GM21381 (cell line): ENCODE measurements at regions not wholly inside any gene's neighbourhood (a gene's known extent, or its start where the extent isn't known, plus 50 kb on each side); places are given as distances from the start of the nearest gene placed in this dataset.
A peak's percentile ranks its signal among the peaks of the same experiment; 100 is the strongest.
"Not testable (repeated sequence)": the region's sequence is repeated elsewhere in the genome, so short reads cannot be mapped to it uniquely, and the experiment has no call there.

ENCODE experiments used
- ATAC-seq: cut with Tn5 transposase; IDR thresholded peaks from one replicate; pipeline ENCODE4 v1.9.1; 2021; ENCODE audit warnings: mild to moderate bottlenecking, moderate library complexity; ENCODE audit not compliant: unreplicated experiment

DNA sequence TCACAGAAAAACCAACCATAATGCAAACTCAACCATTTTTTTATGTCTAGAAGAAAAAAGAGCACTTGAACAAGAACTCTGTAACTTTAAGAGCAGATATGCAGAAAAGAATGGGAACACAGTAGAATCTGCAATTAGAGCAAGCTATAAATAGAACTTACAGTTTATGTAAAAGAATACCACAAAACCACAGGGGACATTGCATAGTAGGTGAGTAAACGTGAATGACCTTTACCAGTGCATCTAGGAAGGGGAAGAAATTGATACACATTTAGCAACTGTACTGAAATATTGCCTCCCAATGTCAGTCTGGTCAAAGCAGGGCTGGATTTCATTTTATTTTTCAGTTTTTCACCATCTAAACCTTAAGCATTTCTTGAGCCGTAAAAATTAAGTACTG lies 242.2 kb upstream of the EDNRB start:
- ATAC-seq = peak; percentile 67

- no peak for ATAC-seq
Observed at GRCh38 chr13:78152415-78152814, 233.8 kb upstream of the EDNRB start.

DNA sequence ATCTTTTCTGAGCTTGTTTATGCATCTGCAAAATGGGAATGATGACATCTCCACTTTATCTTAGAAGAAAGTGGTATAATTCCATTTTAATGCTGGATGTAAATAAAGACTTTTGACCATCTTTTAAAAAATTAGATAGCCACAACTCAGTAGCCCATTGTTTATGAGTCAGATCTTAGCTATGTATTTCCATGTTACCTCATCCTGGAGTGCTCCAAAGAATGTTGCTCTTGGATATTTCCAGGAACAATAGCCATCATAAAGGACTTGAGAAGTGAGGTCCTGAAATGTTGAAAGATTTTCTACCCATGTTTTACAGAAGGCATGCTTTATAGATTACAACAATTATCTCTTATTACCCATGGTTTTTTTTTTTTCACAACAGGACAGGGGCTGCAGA lies 229.3 kb upstream of the EDNRB start:
- ATAC-seq = no peak

DNA sequence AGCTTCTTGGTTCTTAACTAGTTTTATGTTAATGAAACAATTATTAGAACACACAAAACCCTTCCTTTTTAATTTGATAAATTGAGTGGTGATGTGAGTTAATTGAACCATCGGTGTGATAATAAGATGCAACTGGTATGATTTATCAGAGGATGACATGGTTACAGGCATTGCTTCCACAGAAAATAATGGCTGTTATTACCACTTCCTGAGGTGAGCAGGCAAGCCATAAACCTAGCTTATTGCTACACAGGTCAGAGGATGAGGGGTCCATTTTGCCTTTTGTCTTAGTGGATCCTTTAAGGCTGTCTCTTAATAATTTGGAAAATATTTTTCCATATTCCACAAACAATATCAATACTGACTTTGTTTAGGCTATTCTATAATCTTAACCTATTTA lies 226.6 kb upstream of the EDNRB start:
- ATAC-seq = no peak

GRCh38 chr13:78139765-78140164 lies 221.1 kb upstream of the EDNRB start:
- ATAC-seq = no peak

GRCh38 chr13:78138756-78139155 lies 220.1 kb upstream of the EDNRB start:
- no peak for ATAC-seq

DNA sequence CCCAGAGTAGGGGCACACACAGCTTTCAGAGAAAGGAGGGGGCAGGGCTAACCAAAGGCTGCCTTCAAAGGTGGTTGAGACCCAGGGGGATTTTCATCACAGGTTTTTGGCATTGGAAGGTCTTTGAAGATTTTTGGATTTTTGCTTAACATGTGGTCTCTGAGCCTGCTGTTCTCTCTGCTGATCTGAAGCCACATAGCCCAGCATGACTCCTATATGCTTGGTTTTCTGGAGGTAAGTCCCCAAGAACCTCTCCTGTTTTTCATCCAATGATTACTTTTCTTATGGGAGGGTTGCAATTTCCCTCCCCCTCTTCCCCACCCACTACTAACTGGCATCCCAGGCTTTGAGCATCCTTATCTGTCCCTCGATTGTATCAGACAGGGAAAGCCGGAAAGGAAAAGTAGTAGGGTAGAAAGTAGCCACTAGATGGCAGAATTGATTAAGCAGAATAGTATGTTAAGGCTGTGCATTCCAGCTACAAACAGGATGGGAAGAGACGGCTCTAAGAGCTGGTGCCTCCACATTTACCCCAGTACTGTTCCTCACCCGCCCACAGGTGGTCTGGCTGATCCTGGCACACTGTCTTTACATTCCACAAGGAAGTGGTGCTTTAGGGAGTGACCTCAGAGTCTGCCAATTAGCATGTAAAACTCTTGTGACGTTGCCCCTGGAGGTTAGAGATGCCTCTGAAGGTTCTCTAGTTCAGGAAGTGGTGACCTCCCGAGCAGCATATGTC lies 218.9 kb upstream of the EDNRB start:
- peak; percentile 91 for ATAC-seq

DNA sequence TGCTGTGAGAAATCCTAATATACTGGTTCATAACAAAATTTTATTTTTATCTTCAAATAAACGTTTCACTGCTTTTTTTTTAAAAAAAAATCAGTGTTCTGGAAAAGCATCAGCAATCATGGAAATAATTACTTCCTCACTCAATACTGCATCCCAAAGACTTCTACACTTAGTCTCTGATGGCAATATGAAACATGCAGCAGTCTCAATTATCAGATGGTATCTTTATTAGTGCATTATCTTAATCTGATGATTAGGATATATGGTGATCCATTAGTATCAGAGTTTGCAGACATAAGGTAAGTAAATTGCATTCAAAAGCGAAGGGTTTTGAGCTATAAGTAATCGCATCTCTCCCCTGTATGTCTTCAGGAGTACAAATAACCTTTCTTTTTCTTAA lies 218.3 kb upstream of the EDNRB start:
- ATAC-seq = no peak

DNA sequence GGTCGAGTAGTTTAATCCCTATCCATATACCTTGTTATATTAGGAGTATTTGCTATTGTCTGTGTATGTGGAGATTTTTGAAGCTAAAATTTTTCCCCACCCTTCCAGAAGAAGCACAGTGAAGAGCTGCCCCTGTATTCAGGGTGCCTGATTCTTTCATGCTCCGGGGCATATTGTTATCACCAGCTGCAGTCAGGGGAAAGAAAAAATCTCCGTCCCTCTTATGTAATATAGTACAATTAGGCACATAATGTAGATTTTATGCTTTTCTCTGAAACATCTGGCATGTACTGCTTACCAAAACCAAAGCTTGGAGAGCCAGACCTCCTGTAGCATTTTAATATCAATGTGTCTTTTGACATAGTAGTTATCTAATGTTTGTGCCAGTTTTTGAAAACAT lies 214.9 kb upstream of the EDNRB start:
- no peak for ATAC-seq

GRCh38 chr13:78131811-78132210 lies 213.2 kb upstream of the EDNRB start:
- ATAC-seq = no peak

DNA sequence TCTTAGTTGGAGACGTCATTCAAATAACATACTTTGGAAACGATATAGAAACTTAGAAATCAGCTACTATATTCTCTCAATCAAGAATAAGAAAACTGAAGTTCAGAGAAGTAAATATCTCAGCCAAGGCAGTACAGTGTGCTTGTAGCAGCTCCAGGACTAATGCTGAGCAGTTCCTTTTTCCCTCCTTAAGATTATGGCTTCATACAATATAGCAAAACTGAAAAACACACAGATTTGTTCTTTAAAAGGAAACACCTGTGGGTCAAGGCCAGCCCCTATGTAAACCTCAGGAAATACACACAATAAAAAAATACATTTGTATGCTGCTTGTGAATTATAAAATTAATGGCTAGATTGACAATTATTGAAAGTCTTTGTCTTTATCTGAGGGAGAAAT lies 212.7 kb upstream of the EDNRB start:
- ATAC-seq = no peak

DNA sequence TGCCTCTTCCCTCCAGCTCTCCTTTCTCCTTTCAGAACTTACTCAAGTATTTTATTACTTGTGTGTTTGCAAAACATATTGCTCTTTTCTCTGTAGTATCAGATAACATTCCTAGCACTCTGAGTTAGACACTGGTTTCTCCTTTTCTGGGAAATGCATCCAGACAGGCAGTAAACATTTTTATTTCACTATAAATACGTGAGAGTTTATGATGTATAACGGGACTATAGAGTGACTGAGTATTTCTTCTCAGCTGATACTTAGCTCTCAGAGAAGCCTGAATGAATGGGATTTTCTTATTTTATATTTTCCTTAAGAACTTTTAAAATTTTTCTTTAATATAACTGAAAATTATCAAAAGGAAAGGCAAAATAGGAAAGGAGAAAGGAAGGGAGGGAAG lies 211.2 kb upstream of the EDNRB start:
- no peak for ATAC-seq

DNA sequence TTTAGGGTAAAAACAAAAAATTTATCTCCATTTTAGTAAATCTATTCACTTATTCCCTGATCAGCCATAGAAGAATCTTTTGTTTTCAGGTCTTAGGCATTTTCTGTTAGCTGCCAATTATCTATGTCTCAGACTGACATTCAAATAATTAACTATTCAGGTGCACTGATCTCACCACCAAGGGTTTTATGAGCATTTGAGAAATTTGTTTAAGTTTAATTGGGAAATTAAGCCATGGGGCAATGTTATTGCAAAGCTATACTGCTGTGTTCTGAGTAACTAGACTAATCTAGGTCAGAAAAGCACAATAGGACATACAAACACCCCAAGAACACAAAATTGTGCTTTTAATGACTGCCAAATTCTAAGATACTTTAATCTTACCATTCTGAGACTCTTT lies 210.7 kb upstream of the EDNRB start:
- no peak for ATAC-seq

DNA sequence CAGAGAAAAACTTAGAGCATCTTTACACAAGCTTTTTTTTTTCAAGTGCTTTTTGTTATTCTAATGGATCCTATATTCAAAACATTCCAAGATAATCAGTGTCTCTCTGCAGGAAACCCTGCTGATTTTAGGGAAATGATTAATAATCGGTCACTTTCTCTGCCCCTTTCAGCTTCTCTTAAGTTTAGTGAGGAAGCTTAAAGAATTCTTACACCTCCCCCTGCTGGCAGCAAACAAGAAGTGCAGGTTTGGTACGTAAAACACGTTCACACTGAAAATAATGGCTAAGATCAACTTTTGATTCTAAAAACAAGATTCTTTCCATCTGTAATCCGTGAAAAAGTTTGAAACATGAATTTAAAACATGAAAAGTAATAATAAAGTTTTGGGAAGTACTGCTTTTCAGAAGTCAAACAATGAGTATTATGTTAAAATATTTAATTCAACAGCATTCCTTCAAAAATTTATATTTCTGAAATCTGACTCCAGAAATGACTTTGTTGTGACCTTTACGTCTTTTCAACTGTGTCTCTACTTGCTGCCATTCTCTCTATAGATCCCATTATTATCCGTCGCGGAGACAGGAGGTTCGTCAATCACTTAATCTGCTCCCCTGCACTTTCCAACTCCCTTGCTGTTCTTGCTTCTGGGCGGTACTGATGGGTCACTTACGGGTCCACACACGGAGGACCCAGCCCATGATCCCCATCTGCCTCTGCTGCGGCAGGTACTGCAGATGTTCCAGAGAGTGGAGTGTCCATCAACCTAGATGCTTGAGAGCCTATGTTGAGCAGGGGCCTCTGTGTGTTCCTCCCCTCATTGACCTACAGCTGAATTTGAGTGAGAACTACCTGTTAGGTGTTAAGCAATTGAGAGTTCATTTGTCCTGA lies 203.1 kb upstream of the EDNRB start:
- ATAC-seq = peak; percentile 57

DNA sequence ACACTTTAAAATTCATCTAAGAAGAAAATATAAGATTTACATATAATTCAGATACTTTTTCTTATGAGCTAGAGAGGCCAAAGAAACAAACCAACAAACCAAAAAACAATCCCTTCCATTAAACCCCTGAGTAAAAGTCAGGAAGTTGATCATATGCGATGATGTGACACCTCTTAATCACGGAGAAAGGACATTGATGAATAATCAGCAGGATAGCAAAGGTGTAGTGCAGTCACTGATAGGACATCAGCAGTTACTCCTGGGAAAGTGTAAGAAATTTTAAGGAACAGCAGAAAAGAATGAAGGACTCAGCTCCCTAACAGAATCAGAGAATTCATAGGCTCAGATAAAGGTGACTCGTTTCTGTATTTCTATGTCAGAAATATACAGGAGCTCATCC lies 202.4 kb upstream of the EDNRB start:
- ATAC-seq = no peak

- ATAC-seq = not testable (repeated sequence)
Observed at GRCh38 chr13:78120144-78120543, 201.5 kb upstream of the EDNRB start.

DNA sequence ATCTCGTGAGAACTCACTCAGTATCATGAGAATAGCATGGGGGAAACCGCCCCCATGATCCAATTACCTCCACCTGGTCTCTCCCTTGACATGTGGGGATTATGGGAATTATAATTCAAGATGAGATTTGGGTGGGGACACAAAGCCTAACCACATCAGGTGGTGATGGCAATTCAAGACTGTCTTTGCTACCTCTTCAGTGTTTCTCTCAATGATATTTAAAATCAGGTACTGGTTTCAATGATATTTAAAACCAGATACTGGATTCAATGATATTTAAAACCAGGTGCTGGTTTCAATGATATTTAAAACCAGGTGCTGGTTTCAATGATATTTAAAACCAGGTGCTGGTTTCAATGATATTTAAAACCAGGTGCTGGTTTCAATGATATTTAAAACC lies 198.4 kb upstream of the EDNRB start:
- ATAC-seq = not testable (repeated sequence)

DNA sequence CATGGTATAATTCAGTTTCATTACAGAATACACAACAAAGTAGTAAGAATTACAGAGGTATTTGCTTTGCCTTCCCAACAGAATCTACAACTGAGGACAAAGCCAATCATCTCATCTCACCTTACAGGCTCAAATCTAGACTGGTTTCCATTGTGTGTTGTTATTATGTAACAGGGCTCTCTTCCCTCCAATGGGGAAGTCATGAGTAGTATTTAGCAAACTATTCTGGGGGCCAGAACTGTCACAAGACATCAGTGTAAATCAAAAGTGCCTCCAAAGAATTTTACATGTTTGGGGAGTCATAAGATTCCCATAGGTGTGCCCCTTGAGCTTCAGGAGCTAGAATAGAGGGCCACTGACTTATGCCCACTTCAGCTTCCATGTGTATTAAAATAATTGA lies 187.0 kb upstream of the EDNRB start:
- no peak for ATAC-seq

DNA sequence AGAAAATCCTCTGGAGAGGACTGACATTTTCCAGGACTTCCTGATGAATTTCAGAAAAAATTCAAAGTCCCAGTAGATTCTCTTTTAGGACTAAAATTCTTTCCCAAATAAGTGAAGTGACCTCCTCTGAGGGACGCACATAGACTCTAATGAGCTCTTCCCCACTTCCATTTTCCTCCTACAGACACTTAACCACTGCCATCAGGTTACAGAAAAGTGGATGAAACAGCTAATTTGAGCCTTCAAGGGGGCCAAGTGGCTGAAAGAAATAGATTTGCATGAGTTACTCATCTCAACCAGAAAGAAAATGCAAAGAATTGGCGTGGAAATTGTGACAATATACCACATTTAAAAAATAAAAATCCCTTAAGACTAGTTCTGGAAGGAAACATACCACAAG lies 185.3 kb upstream of the EDNRB start:
- no peak for ATAC-seq

DNA sequence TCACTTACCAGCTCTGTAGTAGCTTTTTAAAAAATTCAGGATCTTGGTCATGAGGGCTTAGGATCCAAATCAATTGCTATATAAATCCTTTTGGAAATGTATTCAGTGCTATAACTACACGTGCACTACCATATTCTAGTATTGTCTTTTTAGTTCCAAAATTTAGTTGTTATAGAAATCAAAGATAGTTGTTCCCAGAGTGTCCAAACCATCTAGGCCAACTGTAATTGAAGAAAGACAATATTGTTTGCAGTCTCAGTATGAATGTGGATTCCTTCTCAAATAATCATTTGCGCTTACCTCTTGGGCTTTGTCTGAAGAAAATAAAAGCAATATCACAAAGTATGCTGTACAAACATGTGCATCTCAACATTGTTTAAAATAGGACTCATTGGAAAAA lies 184.1 kb upstream of the EDNRB start:
- ATAC-seq = no peak

- ATAC-seq = no peak
Observed at GRCh38 chr13:78102121-78102677, 183.6 kb upstream of the EDNRB start.

DNA sequence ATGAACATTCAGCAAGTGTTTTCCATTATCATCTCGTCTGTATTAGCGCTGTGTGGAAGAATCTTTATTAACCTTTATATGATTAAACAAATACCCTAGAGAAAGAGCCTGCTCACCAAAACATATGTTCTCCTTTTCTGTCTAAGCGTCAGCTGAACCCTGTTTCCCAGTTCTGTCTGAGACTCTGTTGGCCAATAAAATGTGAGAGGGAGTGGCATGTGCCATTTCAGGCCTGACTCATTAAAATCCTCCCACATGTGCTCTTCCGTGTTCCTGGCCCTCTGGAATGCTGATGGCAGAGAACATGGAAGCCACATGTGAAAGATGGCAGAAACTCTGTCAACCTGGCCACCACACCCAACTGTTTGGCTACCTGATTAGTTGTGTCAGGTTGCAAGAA lies 181.9 kb upstream of the EDNRB start:
- ATAC-seq = no peak
